A673 (cell line): ENCODE measurements at regions not wholly inside any gene's neighbourhood (a gene's known extent, or its start where the extent isn't known, plus 50 kb on each side); places are given as distances from the start of the nearest gene placed in this dataset.

Experiments used
- EZH2 ChIP-seq: fragments of 200-600 bp; sonication (generic); IDR thresholded peaks from 2 replicates; pipeline ENCODE4 v1.6.1; 2017; ENCODE audit warnings: borderline replicate concordance, low read depth, mild to moderate bottlenecking, mixed read lengths, antibody characterized with exemption, low read length; ENCODE audit not compliant: poor library complexity, severe bottlenecking
- TF ChIP-seq, protein P1 (sequence below): fragments of 300-800, 200-600 bp; sonication (generic); conservative IDR thresholded peaks from 2 replicates; pipeline ENCODE4 v1.5.1; 2017; ENCODE audit warnings: low read depth, mild to moderate bottlenecking, antibody characterized with exemption, low read length, moderate library complexity, mixed read lengths

DNA sequence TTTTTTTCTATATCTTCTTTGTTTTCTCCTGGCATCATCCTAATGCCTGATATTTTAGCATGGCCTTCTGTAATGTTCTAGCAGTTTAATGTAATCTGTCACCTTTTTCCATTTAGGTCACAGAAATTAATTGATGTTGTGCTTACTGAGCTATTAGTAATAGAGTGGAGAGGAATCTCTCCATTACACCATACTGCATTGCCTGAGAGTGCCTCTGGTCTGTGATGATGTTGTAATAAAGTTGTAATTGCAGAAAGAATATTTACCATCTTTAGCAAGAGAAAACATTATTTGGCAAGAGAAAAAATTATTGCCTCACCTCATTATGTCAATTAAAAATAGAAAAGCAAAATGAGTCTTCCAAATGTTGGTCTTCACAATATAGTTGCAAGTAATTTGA is 213.2 kb downstream of the KCNJ3 start:
- TF ChIP-seq, protein P1, sequence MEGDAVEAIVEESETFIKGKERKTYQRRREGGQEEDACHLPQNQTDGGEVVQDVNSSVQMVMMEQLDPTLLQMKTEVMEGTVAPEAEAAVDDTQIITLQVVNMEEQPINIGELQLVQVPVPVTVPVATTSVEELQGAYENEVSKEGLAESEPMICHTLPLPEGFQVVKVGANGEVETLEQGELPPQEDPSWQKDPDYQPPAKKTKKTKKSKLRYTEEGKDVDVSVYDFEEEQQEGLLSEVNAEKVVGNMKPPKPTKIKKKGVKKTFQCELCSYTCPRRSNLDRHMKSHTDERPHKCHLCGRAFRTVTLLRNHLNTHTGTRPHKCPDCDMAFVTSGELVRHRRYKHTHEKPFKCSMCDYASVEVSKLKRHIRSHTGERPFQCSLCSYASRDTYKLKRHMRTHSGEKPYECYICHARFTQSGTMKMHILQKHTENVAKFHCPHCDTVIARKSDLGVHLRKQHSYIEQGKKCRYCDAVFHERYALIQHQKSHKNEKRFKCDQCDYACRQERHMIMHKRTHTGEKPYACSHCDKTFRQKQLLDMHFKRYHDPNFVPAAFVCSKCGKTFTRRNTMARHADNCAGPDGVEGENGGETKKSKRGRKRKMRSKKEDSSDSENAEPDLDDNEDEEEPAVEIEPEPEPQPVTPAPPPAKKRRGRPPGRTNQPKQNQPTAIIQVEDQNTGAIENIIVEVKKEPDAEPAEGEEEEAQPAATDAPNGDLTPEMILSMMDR, result no peak
- TF ChIP-seq EZH2, result no peak
